A549 (cell line): ENCODE measurements at regions not wholly inside any gene's neighbourhood (a gene's known extent, or its start where the extent isn't known, plus 50 kb on each side); places are given as distances from the start of the nearest gene placed in this dataset.

Experiments used
- EHMT2 ChIP-seq: fragments of 200-600 bp; sonication (generic); IDR thresholded peaks from 2 replicates; pipeline ENCODE4 v1.6.1; 2016; ENCODE audit warnings: antibody characterized with exemption, low read depth, mild to moderate bottlenecking, moderate library complexity
- GATA3 ChIP-seq: IDR thresholded peaks from 2 replicates; pipeline ENCODE4 v1.6.1; 2012; ENCODE audit warnings: borderline replicate concordance
- JUN ChIP-seq, 2 experiments: fragments of >200 bp; sonication (Bioruptor Twin); formaldehyde crosslinking; IDR thresholded peaks; 2 replicates in 1 of 2; 3 replicates in 1 of 2; pipeline ENCODE4 v1.6.1; 2016 to 2017
- POLR2AphosphoS2 ChIP-seq: conservative IDR thresholded peaks from 2 replicates; pipeline ENCODE4 v1.6.1; 2012; ENCODE audit warnings: low read length, improper control_type of control experiment, inconsistent platforms
- RCOR1 ChIP-seq: fragments of 150-350 bp; IDR thresholded peaks from 2 replicates; pipeline ENCODE4 v1.6.1; 2014; ENCODE audit warnings: antibody characterized with exemption, low read length, low read depth
- RFX5 ChIP-seq: fragments of 450-650 bp; IDR thresholded peaks from 2 replicates; pipeline ENCODE4 v1.7.1; 2014; ENCODE audit warnings: antibody characterized with exemption, mild to moderate bottlenecking, moderate library complexity
- SMC3 ChIP-seq: fragments of >200 bp; sonication (Bioruptor Twin); formaldehyde crosslinking; IDR thresholded peaks from 3 replicates; pipeline ENCODE4 v1.6.1; 2018; ENCODE audit warnings: inconsistent platforms
- TF ChIP-seq, protein P1 (sequence below): fragments of >200 bp; sonication (Bioruptor Twin); formaldehyde crosslinking; IDR thresholded peaks from 3 replicates; pipeline ENCODE4 v1.5.1; 2016

DNA sequence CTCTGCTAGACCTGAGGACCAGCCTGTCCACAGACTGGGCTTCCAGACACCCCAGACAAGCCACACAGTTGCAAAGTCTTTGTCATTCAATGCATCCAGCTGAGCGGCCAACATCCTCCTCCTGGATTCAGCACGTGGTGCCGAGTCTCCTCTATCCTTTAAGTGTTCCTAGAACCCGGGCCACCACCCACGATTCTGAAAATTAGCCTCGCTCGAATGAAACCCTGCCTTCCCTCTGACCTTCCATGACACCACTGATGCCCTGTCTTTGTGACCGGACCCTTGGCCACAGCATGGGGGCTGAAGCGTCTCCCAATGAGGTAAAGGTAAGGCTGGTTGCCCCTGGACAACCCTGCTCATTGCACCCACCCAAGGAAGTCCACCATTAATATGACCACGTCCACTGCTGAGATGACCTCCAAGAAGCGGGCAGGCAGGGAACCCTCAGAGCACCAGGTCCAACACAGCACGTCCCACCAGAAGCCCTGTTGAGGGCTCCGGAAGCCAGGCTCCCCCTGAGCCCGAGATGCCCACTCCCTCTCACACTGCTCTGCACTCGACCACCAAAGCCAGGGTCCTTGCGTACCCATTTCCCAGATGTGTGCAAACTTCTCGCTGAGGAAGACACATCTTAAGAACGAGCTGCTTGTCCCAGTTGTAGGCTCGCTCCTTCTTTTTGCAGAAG, 279.0 kb downstream of the CTTN start:
- TF ChIP-seq SMC3 (no peak), JUN (IDR thresholded peaks at IDR 0.05) (no peak), RCOR1 (no peak), EHMT2 (no peak), GATA3 (no peak), RFX5 (no peak), POLR2AphosphoS2 (no peak)
- TF ChIP-seq, protein P1, sequence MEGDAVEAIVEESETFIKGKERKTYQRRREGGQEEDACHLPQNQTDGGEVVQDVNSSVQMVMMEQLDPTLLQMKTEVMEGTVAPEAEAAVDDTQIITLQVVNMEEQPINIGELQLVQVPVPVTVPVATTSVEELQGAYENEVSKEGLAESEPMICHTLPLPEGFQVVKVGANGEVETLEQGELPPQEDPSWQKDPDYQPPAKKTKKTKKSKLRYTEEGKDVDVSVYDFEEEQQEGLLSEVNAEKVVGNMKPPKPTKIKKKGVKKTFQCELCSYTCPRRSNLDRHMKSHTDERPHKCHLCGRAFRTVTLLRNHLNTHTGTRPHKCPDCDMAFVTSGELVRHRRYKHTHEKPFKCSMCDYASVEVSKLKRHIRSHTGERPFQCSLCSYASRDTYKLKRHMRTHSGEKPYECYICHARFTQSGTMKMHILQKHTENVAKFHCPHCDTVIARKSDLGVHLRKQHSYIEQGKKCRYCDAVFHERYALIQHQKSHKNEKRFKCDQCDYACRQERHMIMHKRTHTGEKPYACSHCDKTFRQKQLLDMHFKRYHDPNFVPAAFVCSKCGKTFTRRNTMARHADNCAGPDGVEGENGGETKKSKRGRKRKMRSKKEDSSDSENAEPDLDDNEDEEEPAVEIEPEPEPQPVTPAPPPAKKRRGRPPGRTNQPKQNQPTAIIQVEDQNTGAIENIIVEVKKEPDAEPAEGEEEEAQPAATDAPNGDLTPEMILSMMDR = no peak
